GM23338 (cell line): ENCODE measurements at regions not wholly inside any gene's neighbourhood (a gene's known extent, or its start where the extent isn't known, plus 50 kb on each side); places are given as distances from the start of the nearest gene placed in this dataset.

Experiments
- ATAC-seq: fragments of 200-7000 bp; cut with Tn5 transposase; 3 replicates; pipeline ENCODE4 v1.9.1; 2020
- DNase-seq: peaks from one replicate; pipeline ENCODE4 v3.0.0-alpha.2; 2015; ENCODE audit warnings: low spot score
- H2AFZ ChIP-seq: fragments of 200-600 bp; sonication (generic); 2 replicates; pipeline ENCODE4 v1.8.0; 2016; ENCODE audit warnings: antibody characterized with exemption, mild to moderate bottlenecking, moderate library complexity
- H3F3A ChIP-seq: fragments of 200-600 bp; sonication (generic); replicated peaks from 2 replicates; pipeline ENCODE4 v1.8.0; 2017; ENCODE audit warnings: antibody characterized with exemption, mixed run types, low read depth
- H3K27ac ChIP-seq: fragments of 200-600 bp; sonication (generic); 2 replicates; pipeline ENCODE4 v1.6.1; 2016; ENCODE audit warnings: low read depth
- H3K27me3 ChIP-seq: fragments of 200-600 bp; sonication (generic); 2 replicates; pipeline ENCODE4 v1.8.0; 2016; ENCODE audit warnings: mild to moderate bottlenecking, mixed run types, moderate library complexity; ENCODE audit not compliant: insufficient read depth
- H3K36me3 ChIP-seq: fragments of 200-600 bp; sonication (generic); 2 replicates; pipeline ENCODE4 v1.8.0; 2016; ENCODE audit warnings: mild to moderate bottlenecking; ENCODE audit not compliant: insufficient read depth
- H3K4me1 ChIP-seq: fragments of 200-600 bp; sonication (generic); 2 replicates; pipeline ENCODE4 v1.8.0; 2016; ENCODE audit warnings: mild to moderate bottlenecking, moderate library complexity; ENCODE audit not compliant: insufficient read depth
- H3K4me2 ChIP-seq: fragments of 200-600 bp; sonication (generic); 2 replicates; pipeline ENCODE4 v1.7.1; 2017; ENCODE audit warnings: mixed run types
- H3K4me3 ChIP-seq: fragments of 200-600 bp; sonication (generic); 2 replicates; pipeline ENCODE4 v1.6.1; 2016; ENCODE audit warnings: mixed run types
- H3K79me2 ChIP-seq: fragments of 200-600 bp; sonication (generic); replicated peaks from 2 replicates; pipeline ENCODE4 v1.8.0; 2017; ENCODE audit warnings: mild to moderate bottlenecking; ENCODE audit not compliant: insufficient read depth
- H3K9me2 ChIP-seq: fragments of 200-600 bp; sonication (generic); 2 replicates; pipeline ENCODE4 v1.8.0; 2017; ENCODE audit not compliant: insufficient read depth
- H4K20me1 ChIP-seq: fragments of 200-600 bp; sonication (generic); replicated peaks from 2 replicates; pipeline ENCODE4 v1.8.0; 2017; ENCODE audit warnings: mild to moderate bottlenecking; ENCODE audit not compliant: insufficient read depth
- H3K27ac Mint-ChIP-seq: 2 replicates; pipeline ENCODE4 v1.8.0; 2020; ENCODE audit warnings: inconsistent platforms, mild to moderate bottlenecking, moderate library complexity, mixed read lengths
- H3K27me3 Mint-ChIP-seq: 3 replicates; pipeline ENCODE4 v1.8.0; 2022; ENCODE audit warnings: low read depth, mild to moderate bottlenecking, moderate library complexity, mixed read lengths, inconsistent platforms; ENCODE audit not compliant: insufficient read depth, poor library complexity
- H3K36me3 Mint-ChIP-seq: 3 replicates; pipeline ENCODE4 v1.8.0; 2021; ENCODE audit warnings: low read depth, mild to moderate bottlenecking, inconsistent platforms, moderate library complexity, mixed read lengths
- H3K4me1 Mint-ChIP-seq: 3 replicates; pipeline ENCODE4 v1.8.0; 2020; ENCODE audit warnings: mild to moderate bottlenecking, inconsistent platforms, mixed read lengths
- H3K4me3 Mint-ChIP-seq: 3 replicates; pipeline ENCODE4 v1.8.0; 2021; ENCODE audit warnings: moderate library complexity, mild to moderate bottlenecking, inconsistent platforms, mixed read lengths
- H3K9me3 Mint-ChIP-seq: 3 replicates; pipeline ENCODE4 v1.8.0; 2020; ENCODE audit warnings: moderate library complexity, mild to moderate bottlenecking, inconsistent platforms, mixed read lengths
- CREB1 ChIP-seq: fragments of 250-450 bp; sonication (Bioruptor Pico); IDR thresholded peaks from 2 replicates; pipeline ENCODE4 v1.5.0; 2020; ENCODE audit warnings: low read depth, mild to moderate bottlenecking, moderate library complexity
- CTCF ChIP-seq, 2 experiments: fragments of 200-600 bp in 1 of 2; sonication (generic) in 1 of 2; conservative IDR thresholded peaks; 2 replicates each; pipeline versions ENCODE4 v1.5.1 to v1.6.1; 2016 to 2017; ENCODE audit warnings: antibody characterized with exemption in 2 of 2, low read depth in 2 of 2, mild to moderate bottlenecking in 2 of 2, moderate library complexity in 1 of 2
- ETS1 ChIP-seq: IDR thresholded peaks from 2 replicates; pipeline ENCODE4 v1.6.1; 2016; ENCODE audit warnings: antibody characterized with exemption
- EZH2phosphoT487 ChIP-seq: fragments of 200-600 bp; sonication (generic); IDR thresholded peaks from one replicate; pipeline ENCODE4 v1.8.1; 2018; ENCODE audit warnings: antibody characterized with exemption; ENCODE audit not compliant: unreplicated experiment
- JUNB ChIP-seq: IDR thresholded peaks from one replicate; pipeline ENCODE4 v1.6.1; 2016; ENCODE audit warnings: antibody characterized with exemption; ENCODE audit not compliant: unreplicated experiment
- NANOG ChIP-seq: IDR thresholded peaks from 2 replicates; pipeline ENCODE4 v1.6.1; 2016; ENCODE audit warnings: antibody characterized with exemption, borderline replicate concordance
- POLR2AphosphoS5 ChIP-seq: IDR thresholded peaks from 2 replicates; pipeline ENCODE4 v1.6.1; 2016; ENCODE audit warnings: antibody characterized with exemption, low read depth
- REST ChIP-seq: IDR thresholded peaks from one replicate; pipeline ENCODE4 v1.6.1; 2018; ENCODE audit warnings: antibody characterized with exemption; ENCODE audit not compliant: unreplicated experiment
- STAT1 ChIP-seq: IDR thresholded peaks from one replicate; pipeline ENCODE4 v1.6.1; 2016; ENCODE audit warnings: antibody characterized with exemption; ENCODE audit not compliant: unreplicated experiment
- ZNF114 ChIP-seq: fragments of 250-450 bp; sonication (Bioruptor Pico); IDR thresholded peaks from 2 replicates; pipeline ENCODE4 v1.5.0; 2020; ENCODE audit warnings: mild to moderate bottlenecking, moderate library complexity
- ZNF331 ChIP-seq: fragments of 250-450 bp; sonication (Bioruptor Pico); IDR thresholded peaks from 2 replicates; pipeline ENCODE4 v1.5.0; 2020; ENCODE audit warnings: low read depth, mild to moderate bottlenecking, moderate library complexity
- ZNF462 ChIP-seq: fragments of 250-450 bp; sonication (Bioruptor Pico); IDR thresholded peaks from 2 replicates; pipeline ENCODE4 v1.5.0; 2020; ENCODE audit warnings: mild to moderate bottlenecking, moderate library complexity

- no peak for TF ChIP-seq ETS1
These were observed 402.6 kb downstream of the SAMD5 start (continued) for GRCh38 chr6:147911057-147911456.

DNA sequence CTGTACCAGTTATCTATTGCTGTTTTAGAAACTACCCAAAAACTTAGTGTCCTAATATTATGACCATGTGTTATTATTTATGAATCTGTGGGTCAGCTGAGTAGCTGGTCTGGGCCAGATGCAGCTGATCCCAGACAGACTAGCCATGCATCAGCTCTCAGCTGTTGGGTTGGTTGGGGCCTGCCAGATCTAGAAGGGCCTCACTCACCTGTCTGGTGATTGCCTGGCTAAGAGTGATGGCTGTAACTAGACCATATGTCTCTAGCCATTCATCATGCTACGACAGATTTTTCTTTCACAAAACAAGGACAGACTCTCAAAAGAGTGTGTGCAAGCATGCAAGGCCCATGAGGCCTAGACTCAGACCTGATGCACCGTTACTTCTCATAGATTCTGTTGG lies 403.2 kb downstream of the SAMD5 start:
- Histone ChIP-seq H3K4me2 (no peak overlapping the region), H3F3A (no peaks in the 10 kb centered on the region), H3K79me2 (no peaks in the 10 kb centered on the region), H3K27me3 (no peaks in the 10 kb centered on the region), H3K4me3 (no peak overlapping the region), H4K20me1 (no peaks in the 10 kb centered on the region), H2AFZ (no peak overlapping the region), H3K27ac (no peak overlapping the region), H3K9me2 (0 out of 2 replicates have a peak, but pooled peaks cover 3% of the 10 kb centered on the region), H3K36me3 (no peaks in the 10 kb centered on the region), H3K4me1 (no peaks in the 10 kb centered on the region)
- Mint-ChIP-seq H3K4me3 (no peak overlapping the region), H3K9me3 (no peaks in the 10 kb centered on the region; the same call in 2 of the 3 replicates), H3K4me1 (peaks cover 3% of the 10 kb centered on the region; the same call in 2 of the 3 replicates), H3K36me3 (no peaks in the 10 kb centered on the region), H3K27ac (no peak overlapping the region), H3K27me3 (peaks cover 4% of the 10 kb centered on the region)
- no peak for ATAC-seq
- no peak for DNase-seq
- no peak for TF ChIP-seq REST
- TF ChIP-seq ZNF114 (CRISPR knock-in tag) = no peak
- TF ChIP-seq NANOG = no peak
- TF ChIP-seq ZNF462 (CRISPR knock-in tag) = no peak
- TF ChIP-seq CREB1 (CRISPR knock-in tag) = no peak
- TF ChIP-seq CTCF (conservative IDR thresholded peaks at IDR 0.05; ENCODE audit: low read depth in 2 of 2) = no peak
- no peak for TF ChIP-seq ZNF331 (CRISPR knock-in tag)
- no peak for TF ChIP-seq STAT1
- no peak for TF ChIP-seq POLR2AphosphoS5
- no peak for TF ChIP-seq ETS1
- TF ChIP-seq EZH2phosphoT487 = no peak
- no peak for TF ChIP-seq JUNB
